ENCODE measurements at regions not wholly inside any gene's neighbourhood (a gene's known extent, or its start where the extent isn't known, plus 50 kb on each side); places are given as distances from the start of the nearest gene placed in this dataset.

GRCh38 chr11:127304634-127305033 is 304.1 kb upstream of the KIRREL3 start:
- no peak for DNase-seq (ENCODE audit: low spot score)

DNA sequence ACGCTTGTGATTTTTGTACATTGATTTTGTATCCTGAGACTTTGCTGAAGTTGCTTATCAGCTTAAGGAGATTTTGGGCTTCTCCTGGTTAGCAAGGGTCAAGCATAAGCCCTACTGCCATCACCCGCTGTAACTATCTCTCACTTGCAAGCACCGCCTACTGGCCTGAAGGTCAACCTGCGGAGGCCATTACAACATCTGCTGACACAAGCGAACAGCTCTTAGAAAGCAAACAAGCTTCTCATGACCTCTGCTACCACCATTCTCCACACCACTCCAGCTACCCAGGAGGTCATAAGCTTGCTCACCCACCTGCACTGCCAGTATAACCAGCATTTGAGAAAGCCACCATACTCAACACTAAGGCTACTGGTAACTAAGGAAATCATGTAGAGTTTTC is 288.4 kb upstream of the KIRREL3 start:
- no peak for DNase-seq (ENCODE audit: low spot score)

GRCh38 chr11:127281534-127281933 is 281.0 kb upstream of the KIRREL3 start:
- DNase-seq (ENCODE audit: low spot score): no peak

- no peak for DNase-seq (ENCODE audit: low spot score)
These were observed 275.2 kb upstream of the KIRREL3 start for GRCh38 chr11:127275774-127276173.

DNA sequence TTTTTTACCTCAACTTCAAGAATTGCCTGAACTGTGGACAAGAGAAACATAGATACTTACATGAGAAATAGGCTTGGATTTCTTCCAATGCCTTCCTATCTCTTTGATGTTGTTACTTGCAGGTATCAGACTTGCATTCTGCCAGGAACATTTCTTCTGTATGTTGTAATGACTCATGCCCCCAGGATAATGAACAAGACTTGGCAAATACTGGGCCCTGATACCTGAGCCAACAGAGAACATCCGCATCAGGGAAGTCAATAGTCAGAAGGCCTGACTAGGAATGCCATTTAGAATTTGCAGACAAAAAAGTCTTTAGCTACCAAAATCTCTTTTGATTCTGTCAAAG is 273.7 kb upstream of the KIRREL3 start:
- no peak for DNase-seq (ENCODE audit: low spot score)

- no peak for DNase-seq (ENCODE audit: low spot score)
These were observed 273.2 kb upstream of the KIRREL3 start for GRCh38 chr11:127273593-127274327.

- DNase-seq (ENCODE audit: low spot score): no peak
These were observed 270.3 kb upstream of the KIRREL3 start for GRCh38 chr11:127270851-127271250.

GRCh38 chr11:127269911-127270310 is 269.3 kb upstream of the KIRREL3 start:
- DNase-seq (ENCODE audit: low spot score): no peak

DNA sequence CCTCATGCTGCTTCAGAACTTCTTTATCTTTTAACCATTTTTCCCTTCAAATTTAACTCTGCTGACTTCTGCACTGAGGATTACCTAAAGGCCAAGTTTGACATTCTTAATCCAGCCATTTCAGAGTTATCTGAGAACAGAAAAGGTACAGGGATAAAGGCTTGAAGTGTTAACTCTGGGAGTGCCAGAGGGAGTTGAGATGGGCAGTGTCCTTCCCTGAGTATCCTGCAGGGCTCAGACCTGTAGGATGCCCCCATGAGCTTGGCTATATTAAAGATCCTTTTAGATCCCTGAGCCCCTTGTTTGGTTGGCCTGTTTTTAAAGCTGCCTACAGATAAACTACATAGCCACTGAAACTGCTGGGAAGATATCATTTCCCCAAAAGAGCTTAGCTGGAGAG is 268.4 kb upstream of the KIRREL3 start:
- no peak for DNase-seq (ENCODE audit: low spot score)

GRCh38 chr11:127268521-127268920 is 268.0 kb upstream of the KIRREL3 start:
- DNase-seq (ENCODE audit: low spot score): no peak

DNA sequence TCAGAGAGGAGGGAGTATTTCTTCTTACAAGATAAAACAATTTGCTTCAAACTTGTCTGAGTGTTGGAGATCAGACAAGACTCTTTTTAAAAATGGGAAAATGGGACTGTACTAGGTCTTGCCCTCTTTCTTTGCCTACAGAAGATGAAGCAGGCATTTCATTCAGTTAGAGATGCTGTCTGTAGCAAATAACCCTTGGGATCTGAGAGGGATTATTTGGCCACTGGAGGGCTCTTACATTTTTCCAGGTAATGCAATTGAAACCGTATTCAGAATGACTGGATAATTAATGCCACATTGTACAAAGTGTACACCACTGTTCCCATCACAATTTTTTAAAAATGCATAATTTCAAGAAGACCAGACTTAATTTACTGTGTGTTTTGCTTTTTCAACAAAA is 258.5 kb upstream of the KIRREL3 start:
- no peak for DNase-seq (ENCODE audit: low spot score)

- DNase-seq (ENCODE audit: low spot score): no peak
These were observed 254.6 kb upstream of the KIRREL3 start for GRCh38 chr11:127255209-127255608.

DNA sequence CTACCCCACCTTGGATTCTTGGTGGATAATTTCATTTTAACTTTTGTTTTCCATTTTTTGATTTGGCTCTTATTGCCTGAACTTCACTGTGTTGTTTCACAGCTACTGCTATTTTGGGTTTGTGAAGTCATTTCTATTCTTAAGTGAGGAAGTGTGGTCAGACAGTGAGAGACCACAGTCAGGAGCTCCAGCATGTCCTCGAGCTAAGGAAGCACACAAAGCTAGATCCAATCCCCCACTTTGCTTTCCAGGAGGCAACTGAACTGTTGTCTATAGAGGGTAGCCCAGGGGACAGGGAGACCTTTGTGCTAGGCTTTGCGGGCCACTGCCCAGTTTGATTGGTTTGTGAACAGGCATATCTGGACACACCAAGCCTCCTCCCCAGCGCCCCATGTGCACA is 251.8 kb upstream of the KIRREL3 start:
- DNase-seq (ENCODE audit: low spot score): no peak

DNA sequence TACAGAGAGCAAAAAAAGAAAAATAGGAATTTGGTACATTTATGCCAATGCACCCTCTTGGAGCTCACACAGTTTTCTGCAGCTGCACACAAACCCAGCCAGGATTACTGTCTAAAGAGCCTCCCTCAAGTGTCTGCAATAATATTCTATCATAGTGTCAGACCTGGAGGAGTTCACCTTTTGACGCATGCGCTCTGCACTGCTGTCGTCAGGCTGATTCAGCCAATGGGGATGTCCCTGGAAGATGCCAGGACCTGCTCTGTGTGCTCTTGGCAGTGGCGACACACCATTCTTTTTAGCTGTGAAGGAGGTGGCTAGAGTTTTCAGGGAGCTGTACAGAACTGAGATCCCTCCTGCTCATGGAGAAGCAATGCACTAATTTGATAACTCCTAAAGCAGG is 249.0 kb upstream of the KIRREL3 start:
- no peak for DNase-seq (ENCODE audit: low spot score)

- DNase-seq (ENCODE audit: low spot score): no peak
These were observed 247.9 kb upstream of the KIRREL3 start for GRCh38 chr11:127248476-127248875.

DNA sequence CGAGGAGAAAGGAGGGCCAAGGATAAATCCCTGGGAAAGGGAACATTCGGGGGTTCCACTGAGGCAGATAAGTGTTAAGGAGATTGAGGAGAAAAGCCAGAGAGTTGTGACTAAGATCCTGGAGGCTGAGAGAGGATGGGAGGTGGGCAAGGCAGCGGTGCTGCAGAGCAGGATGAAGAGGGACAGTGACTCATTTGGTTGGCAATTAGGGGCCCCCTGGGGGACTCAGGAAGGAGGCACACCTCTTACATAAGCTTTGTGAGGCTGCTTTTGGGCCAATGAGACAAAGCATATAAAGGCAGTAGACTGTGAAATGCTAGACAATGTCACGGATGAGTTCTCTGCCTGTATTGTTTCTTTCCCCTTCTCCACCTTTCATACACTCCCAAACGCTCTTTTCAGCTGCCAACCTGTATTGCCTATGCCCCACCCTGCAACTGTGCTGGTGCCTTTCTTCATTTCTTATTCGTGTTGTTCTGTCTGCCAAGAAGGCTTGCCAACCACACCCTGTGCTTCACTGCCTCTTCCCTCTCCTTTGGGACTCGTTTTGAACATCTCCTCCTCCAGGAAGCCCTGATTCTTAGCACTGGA is 246.8 kb upstream of the KIRREL3 start:
- no peak for DNase-seq (ENCODE audit: low spot score)

DNA sequence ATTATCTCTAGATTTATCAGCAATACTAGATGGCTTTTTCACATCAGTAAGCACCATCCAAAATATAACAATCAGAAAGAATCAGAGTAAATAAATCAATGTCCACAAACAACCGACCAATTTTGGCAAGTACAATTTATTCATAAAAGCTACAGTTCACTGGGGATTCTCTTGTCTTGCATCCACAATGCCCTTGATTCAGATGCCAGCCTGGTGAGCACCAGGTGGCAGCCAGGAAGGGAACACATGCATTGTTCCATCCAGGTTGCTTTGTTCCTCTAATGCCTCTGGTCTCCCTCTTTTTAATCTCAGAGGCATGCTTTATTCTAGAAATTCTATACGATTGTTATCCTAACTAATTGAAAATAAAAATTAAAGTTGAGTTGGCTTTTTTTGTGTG is 242.1 kb upstream of the KIRREL3 start:
- no peak for DNase-seq (ENCODE audit: low spot score)

DNA sequence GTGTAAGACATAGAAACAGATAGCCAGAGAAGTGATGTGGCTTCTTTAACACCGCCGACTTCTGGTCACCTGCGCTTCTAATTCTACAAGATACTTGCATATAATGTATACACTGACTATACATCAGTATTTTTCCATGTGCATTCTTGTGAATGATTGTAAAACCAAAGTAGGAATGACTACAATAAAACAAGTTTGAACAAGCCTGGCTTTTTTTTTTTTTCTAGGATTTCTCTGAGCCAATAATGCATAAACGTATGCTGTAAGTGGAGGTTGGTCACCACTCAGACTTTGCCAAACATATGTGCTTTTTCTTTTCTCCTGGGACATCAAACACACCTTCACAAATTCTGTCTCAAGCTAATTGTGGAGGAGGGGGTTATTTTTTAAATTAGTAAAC is 237.8 kb upstream of the KIRREL3 start:
- no peak for DNase-seq (ENCODE audit: low spot score)

DNA sequence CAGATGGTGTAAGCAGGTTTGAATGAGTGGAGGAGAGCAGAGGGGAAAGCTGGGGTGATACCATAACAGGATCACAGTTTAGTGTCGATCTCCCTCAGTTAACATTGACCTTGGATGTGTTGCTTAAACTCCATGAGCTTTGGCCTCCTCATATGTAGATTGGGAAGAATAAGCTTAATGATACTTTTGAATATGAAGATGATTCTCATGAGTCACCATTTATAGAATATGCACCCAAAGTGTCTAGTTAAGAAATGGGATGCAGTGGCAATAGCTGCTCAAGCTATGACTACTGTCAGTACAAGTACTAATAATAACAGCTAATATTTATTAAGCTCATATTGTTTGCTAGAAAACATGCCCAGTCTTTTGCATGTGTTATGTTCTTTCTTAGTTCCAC is 236.2 kb upstream of the KIRREL3 start:
- no peak for DNase-seq (ENCODE audit: low spot score)

DNA sequence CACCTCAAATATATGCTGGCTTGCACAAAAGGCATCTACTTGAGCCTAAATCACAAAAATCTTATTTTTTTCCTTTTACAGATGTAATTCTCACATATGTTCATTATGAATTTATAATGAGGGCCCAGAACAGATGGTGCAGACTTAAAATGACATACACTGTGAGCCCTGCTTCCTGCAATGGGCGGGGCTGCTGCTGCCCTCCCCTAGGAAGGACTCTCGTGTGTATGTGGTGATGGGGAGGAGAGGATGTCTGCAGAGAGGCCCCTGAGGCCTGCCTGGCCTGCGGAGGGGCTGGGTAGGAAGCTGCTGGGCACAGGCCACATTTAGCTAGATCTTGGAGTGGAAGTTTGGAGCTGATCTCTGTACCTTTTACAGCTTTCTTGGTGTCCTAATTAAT is 233.4 kb upstream of the KIRREL3 start:
- no peak for DNase-seq (ENCODE audit: low spot score)

- no peak for DNase-seq (ENCODE audit: low spot score)
These were observed 229.8 kb upstream of the KIRREL3 start for GRCh38 chr11:127230392-127230791.

- no peak for DNase-seq (ENCODE audit: low spot score)
These were observed 226.4 kb upstream of the KIRREL3 start for GRCh38 chr11:127226949-127227348.

DNA sequence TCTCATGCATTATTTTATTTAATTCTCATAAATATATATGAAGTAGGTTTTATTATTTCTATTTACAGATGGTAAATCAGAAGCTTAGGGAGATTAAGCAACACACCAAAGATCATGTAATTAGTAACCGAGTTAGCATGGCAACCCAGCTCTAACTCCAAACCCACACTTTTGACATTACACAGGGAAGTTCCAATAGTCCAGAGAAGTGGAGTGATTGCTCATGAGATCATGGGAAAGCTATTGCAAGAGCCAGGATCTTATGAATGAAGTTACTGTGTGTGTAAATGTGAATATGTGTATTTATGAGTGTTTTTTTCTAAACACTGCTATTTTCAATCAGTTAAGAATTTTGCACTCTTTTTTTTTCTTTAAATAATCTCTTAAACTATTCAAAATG is 225.8 kb upstream of the KIRREL3 start:
- DNase-seq (ENCODE audit: low spot score): no peak

DNA sequence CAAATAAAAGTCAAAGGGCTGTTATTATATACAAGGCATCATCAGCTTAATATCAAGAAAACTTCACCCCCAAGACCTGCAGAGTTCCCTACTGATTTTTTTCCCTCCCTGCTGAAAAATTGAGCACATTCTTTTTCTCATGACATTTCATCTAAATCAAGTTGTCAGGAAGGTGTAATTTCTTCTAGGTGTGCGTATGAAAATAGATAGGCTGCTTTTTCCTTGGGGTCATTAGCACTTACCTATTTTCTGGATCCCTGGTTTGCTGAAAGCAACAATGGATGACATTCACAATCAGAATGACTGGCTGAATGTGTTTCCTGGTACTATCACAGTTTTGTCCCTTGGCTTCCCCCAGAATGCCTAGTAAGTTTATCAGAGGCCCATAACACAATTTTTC is 225.0 kb upstream of the KIRREL3 start:
- no peak for DNase-seq (ENCODE audit: low spot score)

All from cerebellar cortex (tissue), 1 donor.